ENCODE measurements at regions not wholly inside any gene's neighbourhood (a gene's known extent, or its start where the extent isn't known, plus 50 kb on each side); places are given as distances from the start of the nearest gene placed in this dataset.

DNA sequence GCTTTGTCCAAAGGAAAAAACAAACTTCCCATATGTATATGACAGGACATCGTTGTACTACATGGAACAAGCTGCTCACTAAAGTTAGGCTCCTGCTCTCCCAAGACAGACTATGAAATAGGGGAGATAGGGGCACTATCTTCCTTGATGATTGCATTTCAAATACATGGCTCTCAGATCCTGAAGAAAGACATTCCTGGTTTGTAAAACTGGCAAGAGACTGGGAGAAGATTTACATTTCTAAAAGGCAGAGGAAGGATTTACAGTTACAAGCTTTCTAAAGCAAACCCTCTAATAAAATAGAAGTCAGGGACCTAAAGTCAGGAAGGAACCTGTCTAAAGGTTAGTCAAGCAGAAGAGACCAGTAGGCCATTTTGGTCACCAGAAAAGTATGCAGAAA, 103.7 kb downstream of the SLC17A6 start:
- TF ChIP-seq LEF1 (IDR thresholded peaks at IDR 0.05; ENCODE audit: borderline replicate concordance) (no peak), L3MBTL2 (conservative IDR thresholded peaks at IDR 0.05) (no peak), TARDBP (IDR thresholded peaks at IDR 0.05) (no peak)
- TF ChIP-seq, protein P1, sequence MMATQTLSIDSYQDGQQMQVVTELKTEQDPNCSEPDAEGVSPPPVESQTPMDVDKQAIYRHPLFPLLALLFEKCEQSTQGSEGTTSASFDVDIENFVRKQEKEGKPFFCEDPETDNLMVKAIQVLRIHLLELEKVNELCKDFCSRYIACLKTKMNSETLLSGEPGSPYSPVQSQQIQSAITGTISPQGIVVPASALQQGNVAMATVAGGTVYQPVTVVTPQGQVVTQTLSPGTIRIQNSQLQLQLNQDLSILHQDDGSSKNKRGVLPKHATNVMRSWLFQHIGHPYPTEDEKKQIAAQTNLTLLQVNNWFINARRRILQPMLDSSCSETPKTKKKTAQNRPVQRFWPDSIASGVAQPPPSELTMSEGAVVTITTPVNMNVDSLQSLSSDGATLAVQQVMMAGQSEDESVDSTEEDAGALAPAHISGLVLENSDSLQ (IDR thresholded peaks at IDR 0.05), result no peak

Data from HEK293T (cell line).